NCI-H2029 treated with DMSO at 0.1 percent for 48 hours (cell line): ENCODE measurements at regions not wholly inside any gene's neighbourhood (a gene's known extent, or its start where the extent isn't known, plus 50 kb on each side); places are given as distances from the start of the nearest gene placed in this dataset.

ENCODE experiments used
- DNase-seq: peaks from one replicate; lab custom pipeline; 2025; lab: John Stamatoyannopoulos, UW

DNA sequence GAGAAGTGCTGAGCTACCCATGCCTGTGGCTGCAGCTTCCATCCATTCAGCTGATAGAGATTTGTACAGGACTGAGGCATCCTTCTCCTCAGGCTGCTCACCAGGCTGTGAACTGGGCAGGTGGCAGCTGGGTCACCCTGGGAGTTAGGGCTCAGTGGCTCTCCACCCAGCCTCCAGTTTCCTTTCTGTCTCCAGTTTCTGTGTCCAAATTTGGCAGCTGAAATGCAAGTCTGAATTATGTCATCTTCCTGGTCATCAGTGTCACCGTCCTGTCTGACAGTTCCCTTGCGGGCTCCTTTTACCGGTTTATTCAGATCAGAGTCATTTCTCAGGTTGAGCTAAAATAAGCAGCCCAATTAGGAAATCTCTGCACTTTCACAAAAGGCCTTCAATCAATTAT is 93.3 kb downstream of the EDN1 start:
- DNase-seq = no peak

DNA sequence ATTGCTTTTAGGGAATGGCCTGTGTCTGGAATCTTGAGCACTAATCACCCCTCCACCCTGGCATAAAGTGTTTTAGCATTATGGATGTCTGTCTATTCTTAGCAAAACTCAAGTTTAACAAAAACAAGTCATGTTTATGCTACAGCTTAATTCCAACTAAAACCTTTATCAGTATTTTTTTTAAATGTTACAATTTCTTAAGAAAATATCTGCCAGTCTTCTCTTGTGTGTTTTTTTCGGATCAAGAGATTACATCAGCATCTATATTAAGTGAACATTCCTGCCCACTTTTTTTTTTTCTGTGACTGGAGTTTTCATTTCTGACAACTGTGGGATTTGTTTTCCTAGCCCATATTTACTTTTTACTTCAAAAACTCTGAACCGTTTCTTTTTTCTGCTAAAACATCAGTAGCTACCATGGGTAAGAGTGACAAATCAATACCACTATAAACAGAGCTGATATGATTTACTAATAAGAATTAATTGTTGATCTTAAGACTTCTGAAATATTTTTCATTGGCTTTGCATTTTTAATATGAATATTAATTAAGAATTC is 94.3 kb downstream of the EDN1 start:
- no peak for DNase-seq

DNA sequence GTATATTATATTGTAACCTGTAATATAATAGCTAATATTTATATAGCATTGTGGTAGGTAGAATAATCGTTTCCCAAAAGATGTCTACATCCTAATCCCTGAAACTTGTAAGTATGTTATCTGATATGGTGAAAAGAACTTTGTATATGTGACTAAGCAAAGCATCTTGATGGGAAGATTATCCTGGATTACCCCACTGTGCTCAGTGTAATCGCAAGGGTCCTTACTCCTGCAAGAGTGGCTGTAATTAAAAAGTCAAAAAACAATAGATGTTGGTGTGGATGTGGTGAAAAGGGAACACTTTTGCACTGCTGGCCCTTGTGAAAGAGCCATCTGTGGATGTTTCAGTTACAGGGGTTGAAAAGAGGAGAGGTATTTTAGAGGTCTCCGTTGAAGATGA is 95.2 kb downstream of the EDN1 start:
- no peak for DNase-seq

DNA sequence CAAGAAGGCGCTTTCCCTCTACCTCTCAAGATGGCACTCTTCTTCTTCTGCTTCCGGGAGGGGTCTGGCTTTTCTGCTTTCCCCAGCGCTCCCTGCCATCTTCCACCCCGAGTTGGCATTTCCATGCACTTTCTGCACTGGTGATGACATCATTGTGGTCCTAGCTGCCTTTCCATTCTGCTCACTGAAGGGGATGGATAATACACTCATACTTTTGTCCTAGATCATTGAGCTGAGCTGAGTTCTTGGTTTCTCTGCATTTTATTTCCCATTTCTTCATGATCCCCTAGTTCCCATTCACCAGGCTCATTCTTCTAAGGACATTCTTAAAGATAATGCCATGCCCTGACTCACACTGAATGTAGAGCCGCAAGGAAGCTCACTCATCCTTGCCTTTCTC is 96.7 kb downstream of the EDN1 start:
- no peak for DNase-seq

DNA sequence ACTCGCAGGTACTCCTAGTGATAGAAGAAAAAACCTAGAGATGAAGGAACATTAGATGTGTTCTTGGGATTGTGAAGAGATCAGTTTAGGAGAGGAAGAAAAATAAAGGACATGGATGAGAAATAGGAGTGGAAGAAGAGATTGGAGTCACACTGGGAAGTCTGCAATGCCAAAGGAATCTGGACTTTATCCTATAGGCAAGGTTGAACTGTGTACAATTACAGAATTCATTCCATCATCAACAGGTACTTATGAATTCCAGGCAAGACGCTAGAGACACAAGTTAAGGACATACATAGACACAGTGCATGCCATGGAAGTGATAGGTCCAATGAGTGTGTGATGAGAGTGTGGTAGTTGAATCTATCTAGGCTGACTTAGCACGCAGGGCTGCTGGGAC is 101.3 kb downstream of the EDN1 start:
- no peak for DNase-seq

DNA sequence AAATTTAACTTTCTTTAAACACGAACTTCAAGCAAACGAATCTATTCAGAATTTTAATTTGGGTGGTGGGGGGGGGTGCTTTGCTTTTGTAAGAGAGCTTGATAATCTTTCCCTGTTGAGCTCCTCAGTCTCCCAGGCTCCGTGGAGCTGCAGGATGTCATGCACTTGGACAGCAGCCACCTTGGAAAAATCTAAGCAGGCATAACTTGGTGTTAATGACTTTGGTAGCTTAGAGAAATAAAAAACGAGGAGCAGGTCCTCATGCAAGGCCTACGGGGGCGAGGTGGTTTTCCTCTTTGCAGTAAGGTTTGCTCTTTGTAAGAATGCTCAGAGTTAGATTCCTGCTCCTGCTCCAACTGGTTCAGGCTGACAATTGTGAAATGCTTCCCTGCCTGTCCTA is 102.3 kb downstream of the EDN1 start:
- no peak for DNase-seq

DNA sequence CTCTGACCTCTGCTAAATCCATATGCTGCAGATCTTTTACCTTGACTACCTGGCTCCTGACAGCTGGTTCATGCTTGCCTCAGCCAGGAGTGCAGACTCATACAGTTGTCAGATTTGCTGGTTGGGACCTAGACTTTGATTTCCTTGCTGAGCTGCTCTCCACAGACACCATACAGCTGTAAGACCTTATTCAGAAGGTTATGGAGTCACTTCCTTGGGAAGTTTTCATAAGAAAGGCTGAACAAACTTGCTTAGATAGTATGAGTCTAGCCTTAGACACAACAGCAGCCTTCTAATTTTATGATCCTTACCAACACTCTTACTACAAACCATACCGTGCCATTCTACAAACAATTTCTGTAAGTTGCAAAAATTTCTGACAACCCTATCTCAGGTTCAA is 102.9 kb downstream of the EDN1 start:
- DNase-seq = no peak

DNA sequence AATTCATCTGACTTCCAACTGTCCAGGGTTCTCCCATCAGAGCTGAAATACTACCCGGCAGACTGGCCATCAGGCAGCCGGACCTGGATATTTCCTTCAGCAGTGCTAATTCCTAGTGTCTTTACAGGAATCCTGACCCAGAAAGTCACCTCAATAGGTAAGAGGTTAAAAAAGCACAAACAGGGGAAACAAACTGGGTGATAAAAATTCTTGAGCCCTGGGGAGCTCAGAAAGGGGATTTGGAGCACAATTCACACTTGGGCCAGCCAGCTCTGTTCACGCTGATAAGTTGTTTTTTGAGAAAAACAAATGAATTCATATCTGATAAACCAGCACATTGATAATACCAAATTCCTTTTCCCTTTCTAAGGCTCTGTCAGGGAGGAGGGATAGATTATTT is 104.0 kb downstream of the EDN1 start:
- DNase-seq = no peak

DNA sequence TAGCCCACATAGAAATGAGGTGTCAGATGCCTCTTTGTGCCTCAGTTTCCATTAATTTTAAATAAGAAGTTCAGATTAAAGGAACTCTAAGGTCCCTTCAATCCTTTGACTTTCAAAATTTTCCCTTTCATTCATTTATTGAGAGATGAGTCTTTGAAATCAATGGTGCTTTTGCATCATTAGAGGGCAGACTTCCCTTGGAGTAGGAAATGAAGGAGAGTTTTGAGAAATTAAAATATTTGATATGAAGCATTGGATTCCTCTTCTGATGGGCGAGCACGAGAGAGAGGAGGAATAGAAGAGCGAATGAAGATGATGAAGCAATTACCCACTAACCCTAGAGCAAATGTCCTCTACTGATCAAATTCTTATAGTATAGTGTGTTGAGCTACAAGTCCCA is 105.7 kb downstream of the EDN1 start:
- no peak for DNase-seq

DNA sequence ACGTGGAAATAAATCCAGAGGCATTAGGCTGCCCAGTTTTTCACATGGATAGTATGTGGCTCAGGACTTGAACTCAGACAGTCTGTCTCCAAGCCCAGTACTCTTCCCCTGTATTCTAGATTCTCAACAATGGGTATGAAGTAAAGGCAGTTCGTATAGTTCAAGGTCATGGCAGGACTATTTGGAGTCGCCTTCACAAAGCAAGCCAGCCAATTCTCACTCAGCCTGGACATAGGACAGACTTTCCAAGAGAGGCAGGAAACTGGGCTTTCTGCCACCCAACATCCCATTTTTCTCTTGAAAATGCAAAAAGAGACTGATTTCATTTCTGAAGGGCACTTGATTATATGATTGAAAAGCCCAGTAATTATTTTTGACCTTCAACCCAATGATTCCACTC is 111.0 kb downstream of the EDN1 start:
- no peak for DNase-seq

DNA sequence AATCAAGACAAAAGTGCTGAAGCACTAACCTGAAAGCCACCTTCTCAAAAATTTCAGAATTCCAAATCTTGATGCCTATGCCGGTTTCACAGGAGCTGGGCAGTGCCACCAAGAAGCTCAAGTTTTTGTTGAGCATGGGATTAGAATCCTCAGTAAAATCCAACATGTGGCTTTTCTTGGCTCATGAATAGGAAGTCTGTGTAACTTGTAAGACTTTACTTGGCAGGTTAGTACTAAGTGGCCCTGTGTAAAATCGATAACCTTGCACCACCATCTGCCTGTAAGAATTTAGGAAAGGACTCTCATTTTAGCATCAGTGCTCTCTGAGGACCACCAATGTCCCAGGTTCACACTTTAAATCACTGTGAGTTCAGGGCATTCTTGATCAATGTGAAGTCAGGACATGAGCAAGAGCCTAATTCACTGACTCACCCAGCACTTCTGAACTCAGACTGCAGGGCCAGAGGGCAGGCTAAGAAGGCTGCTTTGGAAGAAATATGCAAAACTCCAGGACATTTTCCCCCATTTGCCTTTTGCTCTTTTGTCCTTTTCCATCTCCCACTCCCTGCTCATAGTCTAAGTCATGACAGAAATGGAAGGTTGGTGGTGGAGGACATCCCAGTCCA is 113.2 kb downstream of the EDN1 start:
- DNase-seq = no peak

DNA sequence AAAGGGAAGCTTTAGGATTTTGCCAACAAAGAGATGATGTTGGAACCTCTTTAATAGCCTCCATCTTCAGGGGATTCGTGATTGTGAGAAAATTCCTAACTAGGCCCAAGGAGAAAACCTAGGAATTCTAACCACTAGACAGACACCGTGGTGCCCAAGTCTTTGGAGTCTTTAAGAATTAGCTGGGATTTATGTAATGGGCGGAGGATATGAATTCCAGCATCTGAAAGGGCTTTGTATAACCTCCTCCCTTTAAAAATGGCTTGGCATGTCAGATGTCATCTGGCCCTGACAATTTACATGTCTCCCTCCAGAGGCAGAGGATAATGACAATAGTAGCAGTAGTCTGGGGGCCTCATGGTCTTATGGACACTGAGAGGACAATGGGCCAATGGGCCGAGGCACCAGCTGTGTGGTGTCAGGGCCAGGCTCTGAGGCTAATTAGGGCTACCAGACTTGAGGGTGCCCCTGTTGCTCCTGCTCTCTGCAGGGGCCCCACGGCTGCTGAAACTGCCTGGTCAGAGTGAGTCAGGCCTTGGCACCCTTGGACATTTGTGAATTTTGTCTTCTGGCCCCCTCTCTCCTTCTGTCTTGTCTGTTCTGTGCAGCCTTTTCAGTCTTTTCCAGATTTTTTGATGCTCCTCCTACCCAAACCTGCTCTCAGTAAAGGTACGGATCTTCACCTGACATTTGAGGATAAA is 113.9 kb downstream of the EDN1 start:
- no peak for DNase-seq

DNA sequence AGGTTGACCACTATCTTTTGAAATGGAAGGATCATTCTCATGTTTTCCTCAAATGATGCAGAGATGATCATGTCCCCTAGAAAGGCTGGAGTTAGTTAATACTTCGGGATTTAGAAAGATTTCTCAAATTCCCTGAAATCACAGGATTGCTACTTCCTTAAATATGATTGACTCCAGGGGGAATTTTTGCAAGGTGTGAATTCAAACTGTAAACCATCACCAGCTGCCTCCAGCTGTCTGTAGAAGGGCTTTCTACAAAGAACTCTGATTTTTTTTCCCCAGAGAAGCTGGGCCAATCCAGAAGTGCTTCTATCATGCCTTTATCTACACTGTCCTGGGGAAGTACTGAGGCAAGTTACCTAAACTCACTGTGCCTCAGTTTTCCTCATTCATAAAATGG is 114.5 kb downstream of the EDN1 start:
- DNase-seq = no peak

DNA sequence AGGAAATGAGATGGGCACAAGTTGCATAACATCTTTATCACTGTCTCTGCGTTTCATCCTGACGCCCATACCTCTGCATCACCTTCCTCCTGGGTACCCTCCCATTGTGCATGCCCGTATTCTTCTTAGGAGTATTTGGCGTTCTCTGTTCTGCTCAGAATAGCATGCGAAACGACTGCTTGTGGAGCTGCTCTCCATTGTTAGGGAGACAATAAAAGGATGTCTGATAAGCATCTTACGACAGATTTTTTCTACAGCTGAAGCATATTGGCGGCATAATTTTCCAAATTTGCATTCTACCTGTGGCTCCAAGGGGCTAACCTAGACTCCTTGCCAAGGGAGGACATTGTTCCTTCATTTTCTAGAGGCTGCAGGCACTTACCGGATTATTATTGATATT is 118.6 kb downstream of the EDN1 start:
- DNase-seq = no peak

DNA sequence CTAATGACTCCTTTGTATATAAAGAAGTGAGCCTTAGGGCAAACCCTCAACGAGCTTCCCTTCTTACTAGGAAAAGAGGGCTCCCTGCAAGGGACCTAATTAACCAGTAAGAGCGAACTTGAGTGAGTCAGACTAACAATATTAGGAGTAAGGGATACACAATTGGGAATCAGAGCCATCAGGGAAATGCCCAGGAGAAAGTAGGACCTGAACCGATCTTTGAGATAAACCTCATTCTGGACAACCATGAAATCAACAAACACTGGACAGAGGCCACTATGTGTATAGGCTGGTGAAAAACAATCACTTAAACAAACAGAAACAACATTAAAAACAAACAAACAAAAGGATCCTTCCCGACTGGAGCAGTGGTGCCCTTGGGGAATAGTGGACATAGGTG is 120.8 kb downstream of the EDN1 start:
- no peak for DNase-seq

DNA sequence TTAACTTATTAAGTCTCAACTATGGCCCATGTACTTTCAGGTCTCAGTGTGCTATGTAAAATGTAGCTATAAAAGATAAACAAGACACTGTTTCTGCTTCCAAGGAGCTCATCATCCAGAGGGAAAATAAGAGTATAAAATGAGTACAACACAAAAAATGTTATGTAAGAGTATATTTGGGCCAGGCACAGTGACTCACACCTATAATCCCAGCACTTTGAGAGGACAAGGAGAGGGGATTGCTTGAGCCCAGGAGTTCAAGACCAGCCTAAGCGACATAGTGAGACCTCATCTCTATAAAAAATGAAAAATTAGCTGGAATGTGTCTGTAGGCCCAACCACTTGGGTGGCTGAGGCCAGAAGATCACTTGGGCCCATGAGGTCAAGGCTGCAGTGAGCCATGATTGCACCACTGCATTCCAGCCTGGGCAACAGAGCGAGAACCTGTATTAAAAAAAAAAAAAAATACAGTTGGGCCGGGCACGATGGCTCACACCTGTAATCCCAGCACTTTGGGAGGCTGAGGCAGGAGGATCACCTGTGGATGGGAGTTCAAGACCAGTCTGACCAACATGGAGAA is 124.0 kb downstream of the EDN1 start:
- DNase-seq = no peak

DNA sequence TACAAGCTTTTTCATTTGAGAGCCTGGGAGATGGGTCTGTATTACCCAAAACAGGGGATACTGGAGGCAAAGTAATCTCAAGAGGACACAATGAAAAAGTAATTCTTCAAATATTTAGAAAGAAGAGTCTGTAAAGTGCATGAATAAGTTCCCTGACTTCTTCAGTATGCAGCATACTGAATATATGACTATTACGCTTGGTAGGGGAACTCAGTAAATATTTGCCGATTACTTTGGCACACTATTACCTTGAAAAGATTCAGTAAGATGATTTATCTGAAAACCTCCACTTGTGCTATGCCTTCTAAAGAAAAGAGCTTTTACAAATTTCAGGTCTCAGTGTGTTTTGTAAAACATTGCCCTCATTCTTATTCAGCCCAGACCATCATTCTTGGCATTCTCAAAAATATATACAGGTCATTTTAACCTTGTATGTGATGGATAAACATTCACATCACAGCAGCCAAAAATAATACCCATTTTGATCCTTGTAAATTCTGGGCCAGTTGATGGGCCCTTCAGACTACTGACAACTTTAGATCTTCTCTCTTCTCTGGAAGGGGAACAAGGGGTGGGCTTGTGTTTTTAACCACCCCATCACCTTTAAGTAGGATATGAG is 125.9 kb downstream of the EDN1 start:
- DNase-seq = no peak

DNA sequence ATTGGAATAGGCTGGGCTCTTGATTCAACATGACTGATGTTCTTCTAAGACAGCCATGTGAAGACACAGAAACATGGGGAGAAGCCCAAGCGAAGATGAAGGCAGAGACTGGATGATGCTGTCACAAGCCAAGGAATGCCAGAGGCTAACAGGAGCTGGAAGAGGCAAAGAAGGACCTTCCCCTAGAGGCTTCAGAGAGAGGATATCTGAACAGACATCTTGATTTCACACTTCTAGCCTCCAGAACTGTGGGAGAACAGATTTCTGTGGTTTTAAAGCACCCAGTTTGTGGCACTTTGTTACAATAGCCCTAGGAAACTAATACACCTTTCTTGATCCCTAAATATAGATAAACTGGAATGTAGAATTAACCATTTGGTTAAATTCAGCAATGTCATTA is 127.0 kb downstream of the EDN1 start:
- no peak for DNase-seq

DNA sequence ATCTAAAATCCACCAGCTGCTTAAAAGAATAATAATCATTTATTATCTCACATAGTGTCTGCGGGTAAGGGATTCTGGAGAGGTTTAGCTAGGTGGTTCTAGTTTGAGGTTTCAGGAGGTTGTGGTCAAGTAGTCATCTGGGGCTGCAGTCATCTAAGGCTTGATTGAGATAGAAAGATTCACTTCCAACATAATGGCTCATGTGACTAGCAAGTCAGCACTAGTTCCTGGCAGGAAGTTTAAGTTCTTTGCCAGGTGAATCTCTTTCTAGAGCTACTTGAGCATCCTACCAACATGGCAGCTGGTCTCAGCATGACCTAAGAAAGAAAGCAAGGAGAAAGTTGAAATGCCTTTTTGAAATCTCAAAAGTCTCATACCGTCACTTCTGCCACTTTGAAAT is 128.8 kb downstream of the EDN1 start:
- no peak for DNase-seq

DNA sequence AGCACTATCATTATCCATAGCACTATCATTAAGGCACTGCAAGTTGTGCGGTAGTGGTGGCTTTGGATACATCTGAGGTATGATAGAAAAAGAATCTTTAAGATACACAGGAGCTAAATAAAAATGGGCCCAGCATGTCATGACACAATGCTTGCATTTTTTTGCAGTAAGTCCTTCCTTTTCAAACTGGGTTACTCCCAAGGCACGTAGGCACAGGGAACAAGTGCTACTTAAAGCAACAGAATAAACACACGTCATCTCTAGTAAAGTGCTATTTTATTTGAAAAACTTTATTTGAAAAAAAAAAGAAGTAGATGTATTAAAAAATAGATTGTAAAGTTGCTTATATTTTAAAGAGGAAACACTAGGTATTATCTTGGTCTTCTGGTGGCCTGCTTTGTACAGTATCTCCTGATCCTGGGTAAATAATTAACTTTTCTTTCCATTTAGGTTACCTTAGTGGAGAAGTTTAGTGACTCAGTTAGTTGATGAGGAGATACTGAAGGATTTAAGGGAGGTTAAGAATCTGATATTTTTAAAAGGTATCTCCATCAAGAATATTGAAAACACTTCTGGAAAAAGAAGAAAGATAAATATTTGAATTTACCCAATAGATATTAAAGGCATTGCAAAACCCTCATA is 129.6 kb downstream of the EDN1 start:
- no peak for DNase-seq

DNA sequence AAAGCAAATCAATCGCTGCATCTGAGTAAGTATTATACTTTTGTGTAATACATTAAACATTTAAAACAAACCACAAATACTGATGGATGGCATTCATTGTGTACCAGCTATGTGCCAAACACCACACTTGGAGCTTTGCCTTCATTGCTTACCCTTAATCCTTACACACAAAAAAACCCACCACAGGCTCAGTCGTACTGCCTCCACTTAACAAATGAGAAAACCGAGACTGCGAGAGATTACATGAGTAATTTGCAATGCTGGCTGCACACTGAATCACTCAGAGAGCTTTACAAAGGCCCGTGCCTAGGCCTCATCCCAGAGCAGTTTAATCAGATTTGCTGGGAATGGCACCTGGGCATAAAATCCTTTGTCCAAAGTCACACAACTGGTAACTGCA is 130.5 kb downstream of the EDN1 start:
- no peak for DNase-seq

DNA sequence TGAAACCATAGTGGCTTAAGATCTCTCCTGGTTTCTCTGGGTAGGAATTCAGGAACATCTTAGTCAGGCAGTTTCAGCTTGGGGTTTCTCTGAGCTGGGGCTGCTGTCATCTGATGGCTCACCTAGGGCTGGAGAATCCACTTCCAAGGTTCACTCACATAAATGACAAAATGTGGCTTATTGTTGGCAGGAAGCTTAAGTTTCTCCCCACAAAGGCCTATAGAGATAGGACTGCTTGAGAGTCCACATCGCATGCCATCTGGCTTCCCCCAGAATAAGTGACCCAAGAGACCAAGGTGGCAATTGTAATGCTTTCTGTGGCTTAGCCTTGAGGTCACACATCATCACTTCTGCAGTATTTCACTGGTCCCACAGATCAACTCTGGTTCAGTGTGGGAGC is 131.4 kb downstream of the EDN1 start:
- DNase-seq = no peak

DNA sequence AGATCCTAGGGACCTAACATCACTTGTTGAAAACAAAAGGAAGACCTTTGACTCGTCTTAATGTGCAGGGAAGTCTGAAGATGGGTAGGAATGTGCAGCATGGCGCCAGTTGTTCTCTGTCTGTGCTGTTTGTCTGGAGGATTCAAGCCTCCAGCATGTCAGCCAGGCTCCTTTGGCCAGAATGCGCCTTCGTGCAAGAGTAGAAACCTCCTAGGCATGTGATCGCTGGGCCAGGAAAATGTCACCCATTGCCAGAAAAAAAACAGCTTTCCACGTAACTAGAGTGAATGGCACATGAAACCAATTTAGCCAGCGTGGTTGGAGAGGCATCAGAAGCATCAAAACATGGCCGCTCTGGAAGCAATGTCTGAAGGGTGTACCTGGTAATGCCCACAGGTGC is 132.7 kb downstream of the EDN1 start:
- DNase-seq = no peak
